Transverse colon (tissue), 4 donors: ENCODE measurements at regions not wholly inside any gene's neighbourhood (a gene's known extent, or its start where the extent isn't known, plus 50 kb on each side); places are given as distances from the start of the nearest gene placed in this dataset.

ENCODE experiments used
- DNase-seq: peaks from one replicate; pipeline ENCODE4 v3.0.0-alpha.2; 2019
- H3K27ac ChIP-seq, 4 donors: fragments of 200-600 bp; sonication (generic); 2 replicates each; pipeline ENCODE4 v1.5.1; 2016 to 2018; ENCODE audit warnings: inconsistent platforms in 4 of 4
- H3K27me3 ChIP-seq: fragments of 200-600 bp; sonication (generic); 2 replicates; pipeline ENCODE4 v1.5.1; 2017; ENCODE audit warnings: inconsistent platforms
- H3K36me3 ChIP-seq, 4 donors: fragments of 200-600 bp; sonication (generic); 2 replicates each; pipeline ENCODE4 v1.5.1; 2017 to 2019; ENCODE audit warnings: inconsistent platforms in 4 of 4
- H3K4me1 ChIP-seq, 4 donors: fragments of 200-600 bp; sonication (generic); 2 replicates each; pipeline ENCODE4 v1.5.1; 2017 to 2020; ENCODE audit warnings: inconsistent platforms in 4 of 4
- H3K4me3 ChIP-seq, 4 donors: fragments of 200-600 bp; sonication (generic); 1 replicate in 1 of 4; 2 replicates in 3 of 4; pipeline versions ENCODE4 v1.5.1 to v1.6.1; 2017 to 2019; ENCODE audit warnings: inconsistent platforms in 4 of 4
- H3K9me3 ChIP-seq, 2 donors: fragments of 200-600 bp; sonication (generic); 2 replicates each; pipeline ENCODE4 v1.5.1; 2017 to 2019; ENCODE audit warnings: inconsistent platforms in 2 of 2
- CTCF ChIP-seq, 5 experiments: fragments of 200-600 bp in 3 of 5; fragments of 450-650 bp in 2 of 5; sonication (generic) in 3 of 5; IDR thresholded peaks; 1 replicate in 2 of 5; 2 replicates in 3 of 5; pipeline ENCODE4 v1.5.1; 2016 to 2017; ENCODE audit warnings: antibody characterized with exemption in 5 of 5, inconsistent platforms in 3 of 5, mild to moderate bottlenecking in 2 of 5, moderate library complexity in 1 of 5
- EP300 ChIP-seq: sonication (generic); formaldehyde crosslinking; IDR thresholded peaks from one replicate; pipeline ENCODE4 v1.6.1; 2017; ENCODE audit warnings: antibody characterized with exemption, low read depth
- POLR2A ChIP-seq: fragments of 450-650 bp; IDR thresholded peaks from one replicate; pipeline ENCODE4 v1.6.1; 2016; ENCODE audit warnings: antibody characterized with exemption, mild to moderate bottlenecking, moderate library complexity
- POLR2AphosphoS5 ChIP-seq, 3 donors: sonication (generic); formaldehyde crosslinking; IDR thresholded peaks; one replicate each; pipeline ENCODE4 v1.6.1; 2016; ENCODE audit warnings: antibody characterized with exemption in 3 of 3
- WGBS, 2 donors: methylation state at CpG; one replicate each; pipeline ENCODE4 v1.1.5; 2018; ENCODE audit warnings: low coverage in 1 of 2; 5-methylcytosine and 5-hydroxymethylcytosine counted together
- in situ Hi-C, 4 donors: fragments of 200-750 bp; cut with MboI; loops; one replicate each; pipeline versions ENCODE4 v1.15.0 to v1.15.1; 2017; ENCODE audit warnings: low sequenced_read_pairs in 3 of 4, low pct_ligation_motif_present in 1 of 4, low pct_unique_long_range_greater_than_20kb in 1 of 4
- intact Hi-C: fragments of 100-400 bp; cut with DNase I; formaldehyde crosslinking; loops from one replicate; pipeline ENCODE4 v1.15.1; 2023; ENCODE audit warnings: low total_unique reads

GRCh38 chr2:56713161-56713676, 529.4 kb downstream of the CCDC85A start:
- no peaks in the 10 kb centered on the region for H3K27me3 ChIP-seq
- H3K4me1 ChIP-seq, result no peaks in the 10 kb centered on the region
- H3K9me3 ChIP-seq, result no peaks in the 10 kb centered on the region
- no peak overlapping the region for H3K4me3 ChIP-seq
- TF ChIP-seq EP300 (no peak), POLR2AphosphoS5 (IDR thresholded peaks at IDR 0.05) (no peak), POLR2A (no peak), CTCF (IDR thresholded peaks at IDR 0.05) (no peak)
- H3K27ac ChIP-seq, result no peak overlapping the region
- intact Hi-C loops, result no loop called here
- H3K36me3 ChIP-seq, result no peaks in the 10 kb centered on the region
- in situ Hi-C loops, result no loop called here
- no peak for DNase-seq
- 80 to 81% methylated on average over 5 of the region's 5 CpGs for WGBS, 2 donors

- Histone ChIP-seq H3K27me3 (no peaks in the 10 kb centered on the region), H3K4me1 (no peaks in the 10 kb centered on the region), H3K9me3 (no peaks in the 10 kb centered on the region), H3K27ac (no peak overlapping the region), H3K36me3 (no peaks in the 10 kb centered on the region), H3K4me3 (no peak overlapping the region)
- intact Hi-C loops (no loop called here), in situ Hi-C loops (no loop called here)
- TF ChIP-seq CTCF (IDR thresholded peaks at IDR 0.05), result no peak
- no peak for TF ChIP-seq EP300
- no peak for TF ChIP-seq POLR2AphosphoS5 (IDR thresholded peaks at IDR 0.05)
- TF ChIP-seq POLR2A, result no peak
- DNase-seq, result no peak
- 70 to 83% methylated on average over 1 of the region's 1 CpG for WGBS, 2 donors
These were observed 530.2 kb downstream of the CCDC85A start for GRCh38 chr2:56713978-56714377.

GRCh38 chr2:56714400-56714799, 530.6 kb downstream of the CCDC85A start:
- Histone ChIP-seq H3K36me3 (no peaks in the 10 kb centered on the region), H3K9me3 (no peaks in the 10 kb centered on the region), H3K27ac (no peak overlapping the region), H3K4me3 (no peak overlapping the region), H3K4me1 (no peaks in the 10 kb centered on the region), H3K27me3 (no peaks in the 10 kb centered on the region)
- WGBS, 2 donors, result 74 to 82% methylated on average over 6 to 7 of the region's 7 CpGs
- in situ Hi-C loops, result no loop called here
- DNase-seq, result no peak
- TF ChIP-seq POLR2AphosphoS5 (IDR thresholded peaks at IDR 0.05) (no peak), EP300 (no peak), POLR2A (no peak), CTCF (IDR thresholded peaks at IDR 0.05) (no peak)
- intact Hi-C loops, result no loop called here

GRCh38 chr2:56715683-56716082, 531.9 kb downstream of the CCDC85A start:
- no peaks in the 10 kb centered on the region for H3K27me3 ChIP-seq
- no peaks in the 10 kb centered on the region for H3K36me3 ChIP-seq
- no peaks in the 10 kb centered on the region for H3K4me1 ChIP-seq
- 42 to 57% methylated on average over 1 to 3 of the region's 3 CpGs for WGBS, 2 donors
- no peak overlapping the region for H3K4me3 ChIP-seq
- H3K27ac ChIP-seq, result no peak overlapping the region
- TF ChIP-seq EP300 (no peak), CTCF (IDR thresholded peaks at IDR 0.05) (no peak), POLR2AphosphoS5 (IDR thresholded peaks at IDR 0.05) (no peak), POLR2A (no peak)
- in situ Hi-C loops (no loop called here), intact Hi-C loops (no loop called here)
- H3K9me3 ChIP-seq, result no peaks in the 10 kb centered on the region
- DNase-seq, result no peak
